ENCODE measurements at regions not wholly inside any gene's neighbourhood (a gene's known extent, or its start where the extent isn't known, plus 50 kb on each side); places are given as distances from the start of the nearest gene placed in this dataset.

DNA sequence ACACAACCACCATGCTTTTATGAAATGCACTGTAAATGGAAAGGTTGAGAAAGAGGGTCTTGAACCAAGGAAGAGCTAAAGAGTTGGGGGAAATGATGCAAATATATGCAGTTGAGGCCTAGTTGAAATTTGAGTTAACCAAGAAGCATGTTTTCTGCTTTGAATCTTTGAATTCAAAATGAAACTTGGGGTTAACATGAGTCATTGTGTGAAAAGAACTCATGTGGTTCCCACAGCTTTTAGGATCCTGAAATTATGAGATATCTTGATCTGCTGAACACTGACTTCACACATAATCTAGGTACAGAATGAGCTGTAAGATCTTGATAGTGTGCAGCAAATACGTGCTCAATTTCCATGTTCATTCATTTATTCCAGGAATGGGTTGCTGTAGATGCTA, 422.9 kb upstream of the TRIB2 start:
- Histone ChIP-seq H3K4me3 (no peak overlapping the region), H3K27me3 (ENCODE audit: insufficient read depth, low read depth) (no peaks in the 10 kb centered on the region), H3K4me1 (replicated peaks; ENCODE audit: insufficient read depth) (peaks cover 2% of the 10 kb centered on the region), H3K36me3 (ENCODE audit: low read depth) (no peaks in the 10 kb centered on the region), H3K27ac (no peak overlapping the region), H3K79me2 (ENCODE audit: low read depth) (no peaks in the 10 kb centered on the region), H2AFZ (no peak overlapping the region), H4K20me1 (ENCODE audit: insufficient read depth) (no peaks in the 10 kb centered on the region), H3K9me2 (ENCODE audit: insufficient read depth) (no peaks in the 10 kb centered on the region), H3F3A (ENCODE audit: insufficient read depth, low read depth) (peaks cover 3% of the 10 kb centered on the region), H3K4me2 (no peak overlapping the region), H3K9me3 (ENCODE audit: insufficient read depth, low read depth) (peaks cover 8% of the 10 kb centered on the region; the same call in 1 of the 2 replicates)
- DNase-seq = no peak
- BruUV-seq (replicated peaks) = no TSS peak
- CTCF ChIA-PET = no interaction called here
- POLR2A ChIA-PET (ENCODE audit: unreplicated experiment) = interaction anchor here (0.6 kb wide), 1 partner anchor 382 kb away, joined by 6 read pairs; no protein-coding TSS in a partner anchor
- TF ChIP-seq EZH2 (IDR thresholded peaks at IDR 0.05; ENCODE audit: low read depth) = no peak
- TF ChIP-seq, protein P1, sequence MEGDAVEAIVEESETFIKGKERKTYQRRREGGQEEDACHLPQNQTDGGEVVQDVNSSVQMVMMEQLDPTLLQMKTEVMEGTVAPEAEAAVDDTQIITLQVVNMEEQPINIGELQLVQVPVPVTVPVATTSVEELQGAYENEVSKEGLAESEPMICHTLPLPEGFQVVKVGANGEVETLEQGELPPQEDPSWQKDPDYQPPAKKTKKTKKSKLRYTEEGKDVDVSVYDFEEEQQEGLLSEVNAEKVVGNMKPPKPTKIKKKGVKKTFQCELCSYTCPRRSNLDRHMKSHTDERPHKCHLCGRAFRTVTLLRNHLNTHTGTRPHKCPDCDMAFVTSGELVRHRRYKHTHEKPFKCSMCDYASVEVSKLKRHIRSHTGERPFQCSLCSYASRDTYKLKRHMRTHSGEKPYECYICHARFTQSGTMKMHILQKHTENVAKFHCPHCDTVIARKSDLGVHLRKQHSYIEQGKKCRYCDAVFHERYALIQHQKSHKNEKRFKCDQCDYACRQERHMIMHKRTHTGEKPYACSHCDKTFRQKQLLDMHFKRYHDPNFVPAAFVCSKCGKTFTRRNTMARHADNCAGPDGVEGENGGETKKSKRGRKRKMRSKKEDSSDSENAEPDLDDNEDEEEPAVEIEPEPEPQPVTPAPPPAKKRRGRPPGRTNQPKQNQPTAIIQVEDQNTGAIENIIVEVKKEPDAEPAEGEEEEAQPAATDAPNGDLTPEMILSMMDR (conservative IDR thresholded peaks at IDR 0.05) = no peak
- intact Hi-C loops (cut with micrococcal nuclease; ENCODE audit: unreplicated experiment) = no loop called here

DNA sequence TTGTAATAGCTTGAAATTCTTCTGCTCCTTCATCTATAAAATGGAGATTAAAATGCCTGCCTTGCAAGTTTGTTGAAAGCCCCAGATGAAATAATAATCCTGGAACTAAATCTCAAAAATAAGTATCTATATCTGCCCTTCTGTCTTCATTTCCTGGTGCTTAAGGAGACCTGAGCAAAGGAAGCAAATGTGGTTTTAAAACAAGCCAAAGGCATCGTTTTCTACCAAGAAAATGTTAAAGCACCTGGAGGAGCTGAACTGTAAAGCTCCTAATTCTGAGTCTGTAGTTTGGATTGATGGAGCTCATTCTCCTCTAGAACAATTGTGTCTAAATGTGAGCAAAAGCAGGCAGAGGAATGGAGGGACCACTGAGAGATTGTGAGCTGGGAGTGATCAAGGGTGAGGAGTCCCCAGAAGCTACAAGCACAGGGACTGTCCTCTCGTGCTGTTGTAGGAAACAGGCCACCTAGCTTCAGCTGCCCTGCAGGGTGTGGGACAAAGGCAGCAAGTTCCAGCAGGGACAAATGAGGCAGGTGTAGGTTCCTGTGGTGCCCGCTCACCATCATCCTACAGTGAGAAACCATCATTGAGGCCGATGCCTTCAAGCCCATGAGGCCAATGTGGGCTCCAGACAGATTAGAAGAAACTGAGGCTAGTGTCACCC, 420.7 kb upstream of the TRIB2 start:
- intact Hi-C loops (cut with micrococcal nuclease; ENCODE audit: unreplicated experiment) = no loop called here
- H2AFZ ChIP-seq = no peak overlapping the region
- TF ChIP-seq EZH2 (IDR thresholded peaks at IDR 0.05; ENCODE audit: low read depth) = no peak
- TF ChIP-seq, protein P1 (conservative IDR thresholded peaks at IDR 0.05) = no peak
- no peak for DNase-seq
- no peaks in the 10 kb centered on the region for H3K9me2 ChIP-seq (ENCODE audit: insufficient read depth)
- H3K4me1 ChIP-seq (replicated peaks; ENCODE audit: insufficient read depth) = no peaks in the 10 kb centered on the region
- no peaks in the 10 kb centered on the region for H3F3A ChIP-seq (ENCODE audit: insufficient read depth, low read depth)
- no TSS peak for BruUV-seq (replicated peaks)
- no peaks in the 10 kb centered on the region for H3K27me3 ChIP-seq (ENCODE audit: insufficient read depth, low read depth)
- no peaks in the 10 kb centered on the region for H4K20me1 ChIP-seq (ENCODE audit: insufficient read depth)
- ChIA-PET POLR2A (ENCODE audit: unreplicated experiment) (no interaction called here), CTCF (no interaction called here)
- no peaks in the 10 kb centered on the region for H3K79me2 ChIP-seq (ENCODE audit: low read depth)
- no peak overlapping the region for H3K27ac ChIP-seq
- H3K36me3 ChIP-seq (ENCODE audit: low read depth) = no peaks in the 10 kb centered on the region
- H3K9me3 ChIP-seq (ENCODE audit: insufficient read depth, low read depth) = peaks cover 8% of the 10 kb centered on the region; the same call in 1 of the 2 replicates
- H3K4me3 ChIP-seq = no peak overlapping the region
- H3K4me2 ChIP-seq = no peak overlapping the region

DNA sequence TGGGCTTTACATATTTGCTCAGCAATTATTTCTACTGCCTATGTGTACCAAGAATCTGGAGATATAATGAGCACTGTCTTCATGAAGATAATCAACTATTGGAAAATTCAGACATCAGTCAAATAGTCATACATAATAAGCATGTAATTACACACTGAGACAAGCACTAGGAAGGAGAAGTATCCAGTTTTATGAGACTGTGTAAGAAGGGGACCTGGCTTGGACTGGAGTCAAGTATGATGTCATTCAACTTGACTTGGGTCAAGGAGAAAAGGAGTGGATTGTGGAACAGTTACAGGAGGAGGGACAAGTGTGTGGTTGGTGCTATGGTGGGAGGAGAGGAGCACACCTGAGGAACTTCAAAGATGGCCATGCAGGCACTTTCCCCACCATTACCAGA, 419.8 kb upstream of the TRIB2 start:
- Histone ChIP-seq H2AFZ (no peak overlapping the region), H3K9me2 (ENCODE audit: insufficient read depth) (no peaks in the 10 kb centered on the region), H4K20me1 (ENCODE audit: insufficient read depth) (no peaks in the 10 kb centered on the region), H3K36me3 (ENCODE audit: low read depth) (no peaks in the 10 kb centered on the region), H3K27ac (no peak overlapping the region), H3K4me2 (no peak overlapping the region), H3K27me3 (ENCODE audit: insufficient read depth, low read depth) (no peaks in the 10 kb centered on the region), H3K4me3 (no peak overlapping the region), H3K9me3 (ENCODE audit: insufficient read depth, low read depth) (peaks cover 8% of the 10 kb centered on the region; the same call in 1 of the 2 replicates), H3K79me2 (ENCODE audit: low read depth) (no peaks in the 10 kb centered on the region), H3K4me1 (replicated peaks; ENCODE audit: insufficient read depth) (no peaks in the 10 kb centered on the region), H3F3A (ENCODE audit: insufficient read depth, low read depth) (no peaks in the 10 kb centered on the region)
- intact Hi-C loops (cut with micrococcal nuclease; ENCODE audit: unreplicated experiment) = no loop called here
- no peak for DNase-seq
- TF ChIP-seq, protein P1 (conservative IDR thresholded peaks at IDR 0.05) = no peak
- TF ChIP-seq EZH2 (IDR thresholded peaks at IDR 0.05; ENCODE audit: low read depth) = no peak
- ChIA-PET POLR2A (ENCODE audit: unreplicated experiment) (no interaction called here), CTCF (no interaction called here)
- no TSS peak for BruUV-seq (replicated peaks)
